WTC11 (cell line): ENCODE measurements at regions not wholly inside any gene's neighbourhood (a gene's known extent, or its start where the extent isn't known, plus 50 kb on each side); places are given as distances from the start of the nearest gene placed in this dataset.

Source experiments
- ATAC-seq: fragments of 200-7000 bp; cut with Tn5 transposase; 2 replicates; pipeline ENCODE4 v1.10.0; 2021; ENCODE audit warnings: mild to moderate bottlenecking, moderate library complexity
- CTCF ChIA-PET: fragments of 300-600 bp; sonication (Branson Sonifier 250); formaldehyde crosslinking; loops from one replicate; lab custom pipeline; 2021; ENCODE audit warnings: antibody characterized with exemption; lab: Charles Lee
- POLR2A ChIA-PET: fragments of 350-600 bp; sonication (Branson Sonifier 250); formaldehyde crosslinking; loops from one replicate; lab custom pipeline; 2021; ENCODE audit warnings: antibody characterized with exemption; lab: Charles Lee
- DNase-seq: peaks from one replicate; pipeline ENCODE4 v3.0.0; 2021; ENCODE audit warnings: low spot score
- H3K27ac Mint-ChIP-seq: 2 replicates; pipeline ENCODE4 v1.8.0; 2021; ENCODE audit warnings: mixed read lengths
- H3K27me3 Mint-ChIP-seq: 2 replicates; pipeline ENCODE4 v1.8.0; 2021; ENCODE audit warnings: low read depth, mild to moderate bottlenecking, moderate library complexity, mixed read lengths
- H3K36me3 Mint-ChIP-seq: 2 replicates; pipeline ENCODE4 v1.8.0; 2021; ENCODE audit warnings: mixed read lengths
- H3K4me1 Mint-ChIP-seq: 2 replicates; pipeline ENCODE4 v1.8.0; 2022; ENCODE audit warnings: mixed read lengths
- H3K4me3 Mint-ChIP-seq: 2 replicates; pipeline ENCODE4 v1.8.0; 2021; ENCODE audit warnings: mild to moderate bottlenecking, moderate library complexity, mixed read lengths
- H3K9me3 Mint-ChIP-seq: 2 replicates; pipeline ENCODE4 v1.8.0; 2021; ENCODE audit warnings: mixed read lengths
- ATF6 ChIP-seq: sonication (generic); formaldehyde crosslinking; IDR thresholded peaks from 2 replicates; pipeline ENCODE4 v1.8.1; 2023; ENCODE audit warnings: mild to moderate bottlenecking, missing genetic modification reagents
- CREM ChIP-seq: sonication (generic); formaldehyde crosslinking; IDR thresholded peaks from 2 replicates; pipeline ENCODE4 v1.8.1; 2022; ENCODE audit warnings: mild to moderate bottlenecking, missing genetic modification reagents, moderate library complexity
- EMX1 ChIP-seq: fragments of 250-450 bp; sonication (Bioruptor Pico); IDR thresholded peaks from 2 replicates; pipeline ENCODE4 v1.8.0; 2021; ENCODE audit warnings: mild to moderate bottlenecking
- ETV6 ChIP-seq: sonication (generic); formaldehyde crosslinking; IDR thresholded peaks from 2 replicates; pipeline ENCODE4 v1.8.1; 2022; ENCODE audit warnings: mild to moderate bottlenecking, missing genetic modification reagents
- GRHL2 ChIP-seq: fragments of 250-450 bp; sonication (Bioruptor Pico); IDR thresholded peaks from 2 replicates; pipeline ENCODE4 v1.8.0; 2022; ENCODE audit warnings: mild to moderate bottlenecking, moderate library complexity; ENCODE audit not compliant: insufficient replicate concordance, severe bottlenecking
- HMGA2 ChIP-seq: fragments of 250-450 bp; sonication (Bioruptor Pico); IDR thresholded peaks from 2 replicates; pipeline ENCODE4 v1.4.0; 2021; ENCODE audit warnings: mild to moderate bottlenecking, moderate library complexity
- HMGXB4 ChIP-seq: sonication (generic); formaldehyde crosslinking; IDR thresholded peaks from 2 replicates; pipeline ENCODE4 v1.8.1; 2023; ENCODE audit warnings: mild to moderate bottlenecking, moderate library complexity, missing genetic modification reagents
- IRF1 ChIP-seq: sonication (generic); formaldehyde crosslinking; IDR thresholded peaks from 2 replicates; pipeline ENCODE4 v1.8.0; 2023; ENCODE audit warnings: missing genetic modification reagents
- JUN ChIP-seq: sonication (generic); formaldehyde crosslinking; IDR thresholded peaks from 2 replicates; pipeline ENCODE4 v1.8.0; 2023; ENCODE audit warnings: mild to moderate bottlenecking, missing genetic modification reagents
- KAT7 ChIP-seq: sonication (generic); formaldehyde crosslinking; IDR thresholded peaks from 2 replicates; pipeline ENCODE4 v1.8.1; 2023; ENCODE audit warnings: missing genetic modification reagents, mild to moderate bottlenecking, borderline replicate concordance
- MLX ChIP-seq: sonication (generic); formaldehyde crosslinking; IDR thresholded peaks from 2 replicates; pipeline ENCODE4 v1.8.1; 2023; ENCODE audit warnings: mild to moderate bottlenecking, missing genetic modification reagents, moderate library complexity
- MYBL2 ChIP-seq: sonication (generic); formaldehyde crosslinking; IDR thresholded peaks from 2 replicates; pipeline ENCODE4 v1.8.1; 2023; ENCODE audit warnings: mild to moderate bottlenecking, moderate library complexity, missing genetic modification reagents
- NFATC4 ChIP-seq: fragments of 250-450 bp; sonication (Bioruptor Pico); IDR thresholded peaks from 2 replicates; pipeline ENCODE4 v1.9.0; 2021; ENCODE audit warnings: mild to moderate bottlenecking
- USF1 ChIP-seq: sonication (generic); formaldehyde crosslinking; IDR thresholded peaks from 2 replicates; pipeline ENCODE4 v1.8.0; 2022; ENCODE audit warnings: mild to moderate bottlenecking, missing genetic modification reagents
- ZNF263 ChIP-seq: sonication (generic); formaldehyde crosslinking; IDR thresholded peaks from 2 replicates; pipeline ENCODE4 v1.8.1; 2022; ENCODE audit warnings: low read depth, mild to moderate bottlenecking, moderate library complexity, missing genetic modification reagents
- ZNF317 ChIP-seq: sonication (generic); formaldehyde crosslinking; IDR thresholded peaks from 2 replicates; pipeline ENCODE4 v1.8.1; 2023; ENCODE audit warnings: low read depth, mild to moderate bottlenecking, moderate library complexity, missing genetic modification reagents, borderline replicate concordance
- ZNF396 ChIP-seq: fragments of 250-450 bp; sonication (Bioruptor Pico); IDR thresholded peaks from 2 replicates; pipeline ENCODE4 v1.8.0; 2021; ENCODE audit warnings: mild to moderate bottlenecking, moderate library complexity, borderline replicate concordance
- ZNF416 ChIP-seq: fragments of 250-450 bp; sonication (Bioruptor Pico); IDR thresholded peaks from 2 replicates; pipeline ENCODE4 v1.9.0; 2021; ENCODE audit warnings: mild to moderate bottlenecking, inconsistent platforms

- TF ChIP-seq GRHL2 (no peak), ZNF396 (no peak), MYBL2 (CRISPR knock-in tag) (no peak), IRF1 (no peak), ZNF317 (CRISPR knock-in tag) (no peak), USF1 (CRISPR knock-in tag) (no peak), ZNF263 (no peak), EMX1 (no peak), KAT7 (no peak)
Observed at GRCh38 chr4:182174979-182175378, 68.2 kb upstream of the TENM3 start (continued).

- Mint-ChIP-seq H3K9me3 (no peaks in the 10 kb centered on the region), H3K27me3 (no peaks in the 10 kb centered on the region), H3K4me3 (no peak overlapping the region), H3K27ac (peak overlapping the region; percentile 34), H3K4me1 (peaks cover 42% of the 10 kb centered on the region), H3K36me3 (no peaks in the 10 kb centered on the region)
- ChIA-PET CTCF (interaction anchor here (0.6 kb wide), 1 partner anchor 27 kb away, joined by 4 read pairs; no protein-coding TSS in a partner anchor), POLR2A (no interaction called here)
- ATAC-seq: no peak
- DNase-seq: no peak
- TF ChIP-seq ATF6 (no peak), ZNF396 (no peak), CREM (CRISPR knock-in tag) (no peak)
Observed at GRCh38 chr4:182175788-182176519, 67.2 kb upstream of the TENM3 start.

GRCh38 chr4:182177166-182177565 is 66.0 kb upstream of the TENM3 start:
- ChIA-PET POLR2A (no interaction called here), CTCF (no interaction called here)
- no peak overlapping the region for H3K27ac Mint-ChIP-seq
- H3K27me3 Mint-ChIP-seq: no peaks in the 10 kb centered on the region
- H3K4me3 Mint-ChIP-seq: no peak overlapping the region
- DNase-seq: no peak
- TF ChIP-seq KAT7: no peak
- no peak for TF ChIP-seq HMGA2 (CRISPR knock-in tag)
- no peak for TF ChIP-seq JUN (CRISPR knock-in tag)
- TF ChIP-seq MLX (CRISPR knock-in tag): no peak
- TF ChIP-seq ZNF416: no peak
- H3K9me3 Mint-ChIP-seq: no peaks in the 10 kb centered on the region
- H3K36me3 Mint-ChIP-seq: no peaks in the 10 kb centered on the region
- ATAC-seq: peak; percentile 42
- H3K4me1 Mint-ChIP-seq: peaks cover 47% of the 10 kb centered on the region

- H3K4me1 Mint-ChIP-seq: peaks cover 48% of the 10 kb centered on the region
- ChIA-PET POLR2A (no interaction called here), CTCF (interaction anchor here (1.0 kb wide), 1 partner anchor 10 kb away, joined by 3 read pairs; no protein-coding TSS in a partner anchor)
- DNase-seq (no peak), ATAC-seq (peak; percentile 72)
- no peaks in the 10 kb centered on the region for H3K9me3 Mint-ChIP-seq
- TF ChIP-seq ETV6 (CRISPR knock-in tag): no peak
- TF ChIP-seq NFATC4: no peak
- TF ChIP-seq HMGXB4 (CRISPR knock-in tag): no peak
- no peaks in the 10 kb centered on the region for H3K36me3 Mint-ChIP-seq
- no peak overlapping the region for H3K27ac Mint-ChIP-seq
- no peaks in the 10 kb centered on the region for H3K27me3 Mint-ChIP-seq
- no peak overlapping the region for H3K4me3 Mint-ChIP-seq
Observed at GRCh38 chr4:182179105-182179504, 64.1 kb upstream of the TENM3 start.
